H1 (cell line): ENCODE measurements at regions not wholly inside any gene's neighbourhood (a gene's known extent, or its start where the extent isn't known, plus 50 kb on each side); places are given as distances from the start of the nearest gene placed in this dataset.
A peak's percentile ranks its signal among the peaks of the same experiment; 100 is the strongest.

ENCODE experiments used
- ASH2L ChIP-seq: fragments of 200-600, 300-600 bp; sonication (generic); IDR thresholded peaks from one replicate; pipeline ENCODE4 v1.7.1; 2017; ENCODE audit warnings: low read length
- CBX8 ChIP-seq: fragments of 300-800, 300-1000 bp; sonication (generic); IDR thresholded peaks from 2 replicates; pipeline ENCODE4 v1.7.1; 2016; ENCODE audit warnings: low read depth, low read length, borderline replicate concordance
- CEBPB ChIP-seq: IDR thresholded peaks from 2 replicates; pipeline ENCODE4 v1.6.1; 2012; ENCODE audit warnings: low read depth, low read length
- CHD1 ChIP-seq: IDR thresholded peaks from 2 replicates; pipeline ENCODE4 v1.6.1; 2012; ENCODE audit warnings: low read depth, low read length, improper control_type of control experiment
- CHD2 ChIP-seq: IDR thresholded peaks from 2 replicates; pipeline ENCODE4 v1.6.1; 2012; ENCODE audit warnings: low read length, improper control_type of control experiment
- EGR1 ChIP-seq: IDR thresholded peaks from 2 replicates; pipeline ENCODE4 v1.6.1; 2011; ENCODE audit warnings: low read depth, low read length, borderline replicate concordance
- EP300 ChIP-seq, 2 experiments: IDR thresholded peaks; 1 replicate in 1 of 2; 2 replicates in 1 of 2; pipeline ENCODE4 v1.6.1; 2011 to 2012; ENCODE audit warnings: low read depth in 2 of 2, low read length in 2 of 2, mild to moderate bottlenecking in 2 of 2, borderline replicate concordance in 1 of 2, inconsistent platforms in 1 of 2, moderate library complexity in 1 of 2
- HDAC2 ChIP-seq, 2 experiments: fragments of 300-600 bp in 1 of 2; sonication (generic) in 1 of 2; IDR thresholded peaks; 2 replicates each; pipeline ENCODE4 v1.6.1; 2011 to 2012; ENCODE audit warnings: low read depth in 2 of 2, low read length in 2 of 2, mild to moderate bottlenecking in 2 of 2, moderate library complexity in 2 of 2, borderline replicate concordance in 1 of 2, inconsistent platforms in 1 of 2
- JUND ChIP-seq: IDR thresholded peaks from 2 replicates; pipeline ENCODE4 v1.6.1; 2011; ENCODE audit warnings: mild to moderate bottlenecking, improper control_type of control experiment, low read length
- RAD21 ChIP-seq, 2 experiments: IDR thresholded peaks in 1 of 2; conservative IDR thresholded peaks in 1 of 2; 2 replicates each; pipeline ENCODE4 v1.6.1; 2011; ENCODE audit warnings: low read depth in 2 of 2, low read length in 2 of 2, improper control_type of control experiment in 1 of 2, inconsistent platforms in 1 of 2, mild to moderate bottlenecking in 1 of 2, moderate library complexity in 1 of 2
- RBBP5 ChIP-seq: IDR thresholded peaks from 2 replicates; pipeline ENCODE4 v1.7.1; 2012; ENCODE audit warnings: low read depth, mild to moderate bottlenecking, inconsistent platforms, low read length, moderate library complexity, borderline replicate concordance
- RFX5 ChIP-seq: IDR thresholded peaks from 2 replicates; pipeline ENCODE4 v1.6.1; 2011; ENCODE audit warnings: low read depth, low read length, improper control_type of control experiment, borderline replicate concordance
- RNF2 ChIP-seq: fragments of 200-900, 300-1000 bp; sonication (generic); IDR thresholded peaks from 2 replicates; pipeline ENCODE4 v1.7.1; 2016; ENCODE audit warnings: borderline replicate concordance, low read depth, mild to moderate bottlenecking, antibody characterized with exemption, low read length; ENCODE audit not compliant: poor library complexity, severe bottlenecking; ENCODE audit errors: missing control alignments
- SP1 ChIP-seq: IDR thresholded peaks from 2 replicates; pipeline ENCODE4 v1.6.1; 2011; ENCODE audit warnings: low read depth, low read length
- SUZ12 ChIP-seq: fragments of 200-600 bp; sonication (generic); IDR thresholded peaks from 2 replicates; pipeline ENCODE4 v1.6.1; 2012; ENCODE audit warnings: mild to moderate bottlenecking, inconsistent platforms, low read length, moderate library complexity, mixed read lengths
- TAF7 ChIP-seq: optimal IDR thresholded peaks from 2 replicates; pipeline ENCODE3; 2011; ENCODE audit warnings: low read depth, mild to moderate bottlenecking, inconsistent platforms, low read length, moderate library complexity, borderline replicate concordance
- TBP ChIP-seq: IDR thresholded peaks from 2 replicates; pipeline ENCODE4 v1.6.1; 2011; ENCODE audit warnings: low read depth, low read length, improper control_type of control experiment
- YY1 ChIP-seq: IDR thresholded peaks from 2 replicates; pipeline ENCODE4 v1.6.1; 2011; ENCODE audit warnings: low read depth, mild to moderate bottlenecking, low read length
- TF ChIP-seq, protein P1 (sequence below), 3 experiments: IDR thresholded peaks; 1 replicate in 2 of 3; 2 replicates in 1 of 3; pipeline versions ENCODE4 v1.5.1 to v1.6.1; 2011; ENCODE audit warnings: low read length in 3 of 3, mild to moderate bottlenecking in 3 of 3, inconsistent platforms in 2 of 3, low read depth in 1 of 3, moderate library complexity in 1 of 3; ENCODE audit not compliant: insufficient read depth in 1 of 3; ENCODE audit errors: control extremely low read depth in 1 of 3

DNA sequence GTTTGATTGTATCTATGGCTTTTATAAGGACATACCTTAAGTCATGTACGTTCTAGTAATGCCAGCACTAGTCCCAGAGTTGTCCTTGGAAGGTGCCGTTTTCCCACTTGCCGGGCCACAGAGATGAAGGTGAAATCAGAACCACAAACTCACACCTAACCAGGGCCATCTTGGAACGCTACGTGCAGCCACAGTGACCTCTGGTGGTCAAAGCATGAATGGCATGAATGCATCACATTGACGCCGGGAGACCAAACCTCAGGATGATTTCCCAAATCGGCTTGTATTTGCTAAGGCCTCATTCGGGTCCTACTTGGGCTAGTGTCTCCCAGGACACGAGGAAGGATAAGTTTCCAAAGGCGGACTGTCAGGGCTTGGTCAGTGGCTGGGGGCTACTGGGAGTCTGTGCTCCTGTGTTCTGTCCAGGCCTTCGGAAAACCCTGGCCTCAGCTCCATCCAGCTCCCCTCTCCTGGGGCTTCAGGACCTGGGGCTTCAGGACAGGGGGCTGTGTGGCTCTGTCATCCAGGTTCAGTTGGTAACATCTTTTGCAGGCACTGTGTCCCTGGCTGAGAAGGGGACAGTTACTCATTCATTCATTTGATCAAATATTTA is 260.5 kb downstream of the PRDM2 start (continued):
- TF ChIP-seq RAD21 (IDR thresholded peaks at IDR 0.05 in 1 of 2, conservative IDR thresholded peaks at IDR 0.05 in 1 of 2; ENCODE audit: low read depth in 2 of 2, low read length in 2 of 2) = peak; percentile 95
- TF ChIP-seq SP1 = no peak
- TF ChIP-seq RFX5 = no peak
- no peak for TF ChIP-seq TBP
- TF ChIP-seq RBBP5 = no peak
- no peak for TF ChIP-seq SUZ12
- TF ChIP-seq, protein P1, sequence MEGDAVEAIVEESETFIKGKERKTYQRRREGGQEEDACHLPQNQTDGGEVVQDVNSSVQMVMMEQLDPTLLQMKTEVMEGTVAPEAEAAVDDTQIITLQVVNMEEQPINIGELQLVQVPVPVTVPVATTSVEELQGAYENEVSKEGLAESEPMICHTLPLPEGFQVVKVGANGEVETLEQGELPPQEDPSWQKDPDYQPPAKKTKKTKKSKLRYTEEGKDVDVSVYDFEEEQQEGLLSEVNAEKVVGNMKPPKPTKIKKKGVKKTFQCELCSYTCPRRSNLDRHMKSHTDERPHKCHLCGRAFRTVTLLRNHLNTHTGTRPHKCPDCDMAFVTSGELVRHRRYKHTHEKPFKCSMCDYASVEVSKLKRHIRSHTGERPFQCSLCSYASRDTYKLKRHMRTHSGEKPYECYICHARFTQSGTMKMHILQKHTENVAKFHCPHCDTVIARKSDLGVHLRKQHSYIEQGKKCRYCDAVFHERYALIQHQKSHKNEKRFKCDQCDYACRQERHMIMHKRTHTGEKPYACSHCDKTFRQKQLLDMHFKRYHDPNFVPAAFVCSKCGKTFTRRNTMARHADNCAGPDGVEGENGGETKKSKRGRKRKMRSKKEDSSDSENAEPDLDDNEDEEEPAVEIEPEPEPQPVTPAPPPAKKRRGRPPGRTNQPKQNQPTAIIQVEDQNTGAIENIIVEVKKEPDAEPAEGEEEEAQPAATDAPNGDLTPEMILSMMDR (IDR thresholded peaks at IDR 0.05; ENCODE audit: control extremely low read depth in 1 of 3, insufficient read depth in 1 of 3, low read depth in 1 of 3, low read length in 3 of 3) = peak; percentile 92 to 98 (median 95)
- TF ChIP-seq CEBPB = no peak
- no peak for TF ChIP-seq CHD1
- peak; percentile 48 for TF ChIP-seq ASH2L
- TF ChIP-seq YY1 = peak; percentile 85; the same call in 1 of the 2 replicates
- TF ChIP-seq CHD2 = no peak
- no peak for TF ChIP-seq TAF7
- no peak for TF ChIP-seq EGR1
- TF ChIP-seq JUND = 0 out of 2 replicates have a peak, but pooled peaks have one; percentile 6
- no peak for TF ChIP-seq CBX8
- no peak for TF ChIP-seq RNF2
- TF ChIP-seq EP300 (IDR thresholded peaks at IDR 0.05; ENCODE audit: borderline replicate concordance in 1 of 2, low read depth in 2 of 2, low read length in 2 of 2) = no peak
- no peak for TF ChIP-seq HDAC2 (IDR thresholded peaks at IDR 0.05; ENCODE audit: borderline replicate concordance in 1 of 2, low read depth in 2 of 2, low read length in 2 of 2)
- TF ChIP-seq, all 59 proteins: peak for 8
